Neural progenitor cell (in vitro differentiated cells): ENCODE measurements at regions not wholly inside any gene's neighbourhood (a gene's known extent, or its start where the extent isn't known, plus 50 kb on each side); places are given as distances from the start of the nearest gene placed in this dataset.
"Not testable (repeated sequence)": the region's sequence is repeated elsewhere in the genome, so short reads cannot be mapped to it uniquely, and the experiment has no call there.

Source experiments
- DNase-seq: peaks from one replicate; pipeline ENCODE4 v3.0.0-alpha.2; 2016; ENCODE audit warnings: low spot score
- H2AFZ ChIP-seq: fragments of 200-600 bp; sonication (generic); replicated peaks from 2 replicates; pipeline ENCODE4 v1.6.1; 2016; ENCODE audit warnings: antibody characterized with exemption
- H3F3A ChIP-seq: fragments of 200-600 bp; sonication (generic); 2 replicates; pipeline ENCODE4 v1.6.1; 2016; ENCODE audit warnings: antibody characterized with exemption, low read depth
- H3K27ac ChIP-seq: fragments of 200-600 bp; sonication (generic); 2 replicates; pipeline ENCODE4 v1.5.1; 2016; ENCODE audit warnings: mild to moderate bottlenecking
- H3K27me3 ChIP-seq: fragments of 200-600 bp; sonication (generic); 2 replicates; pipeline ENCODE4 v1.6.1; 2016; ENCODE audit warnings: mild to moderate bottlenecking, moderate library complexity
- H3K36me3 ChIP-seq: fragments of 200-600 bp; sonication (generic); 2 replicates; pipeline ENCODE4 v1.5.1; 2016
- H3K4me1 ChIP-seq: fragments of 200-600 bp; sonication (generic); 2 replicates; pipeline ENCODE4 v1.6.1; 2016; ENCODE audit warnings: mixed run types
- H3K4me2 ChIP-seq: fragments of 200-600 bp; sonication (generic); 2 replicates; pipeline ENCODE4 v1.6.1; 2016
- H3K4me3 ChIP-seq: fragments of 200-600 bp; sonication (generic); 2 replicates; pipeline ENCODE4 v1.5.1; 2016
- H3K79me2 ChIP-seq: fragments of 200-600 bp; sonication (generic); 2 replicates; pipeline ENCODE4 v1.6.1; 2016; ENCODE audit warnings: low read depth
- H3K9ac ChIP-seq: fragments of 200-600 bp; sonication (generic); 2 replicates; pipeline ENCODE4 v1.6.1; 2016
- H3K9me3 ChIP-seq: fragments of 200-600 bp; sonication (generic); 2 replicates; pipeline ENCODE4 v1.5.1; 2016; ENCODE audit warnings: low read depth
- H4K20me1 ChIP-seq: fragments of 200-600 bp; sonication (generic); 2 replicates; pipeline ENCODE4 v1.6.1; 2016; ENCODE audit warnings: low read depth
- H3K27ac Mint-ChIP-seq: 3 replicates; pipeline ENCODE4 v1.8.0; 2021; ENCODE audit warnings: mixed read lengths
- H3K27me3 Mint-ChIP-seq: 2 replicates; pipeline ENCODE4 v1.8.0; 2022; ENCODE audit warnings: low read depth, mild to moderate bottlenecking, inconsistent platforms, moderate library complexity, mixed read lengths; ENCODE audit not compliant: insufficient read depth
- H3K36me3 Mint-ChIP-seq: 3 replicates; pipeline ENCODE4 v1.8.0; 2021; ENCODE audit warnings: mixed read lengths
- H3K4me1 Mint-ChIP-seq: 3 replicates; pipeline ENCODE4 v1.8.0; 2021; ENCODE audit warnings: mixed read lengths
- H3K4me3 Mint-ChIP-seq: 3 replicates; pipeline ENCODE4 v1.8.0; 2021; ENCODE audit warnings: mild to moderate bottlenecking, moderate library complexity, mixed read lengths
- H3K9me3 Mint-ChIP-seq: 3 replicates; pipeline ENCODE4 v1.8.0; 2020; ENCODE audit warnings: mixed read lengths
- CTCF ChIP-seq: fragments of 200-600 bp; sonication (generic); IDR thresholded peaks from 2 replicates; pipeline ENCODE4 v1.5.1; 2017; ENCODE audit warnings: antibody characterized with exemption, mild to moderate bottlenecking
- EZH2 ChIP-seq: fragments of 200-600 bp; sonication (generic); IDR thresholded peaks from 2 replicates; pipeline ENCODE4 v1.6.1; 2017; ENCODE audit warnings: antibody characterized with exemption, mild to moderate bottlenecking, moderate library complexity
- EZH2phosphoT487 ChIP-seq: fragments of 200-600 bp; sonication (generic); IDR thresholded peaks from 2 replicates; pipeline ENCODE4 v1.6.1; 2017; ENCODE audit warnings: antibody characterized with exemption

DNA sequence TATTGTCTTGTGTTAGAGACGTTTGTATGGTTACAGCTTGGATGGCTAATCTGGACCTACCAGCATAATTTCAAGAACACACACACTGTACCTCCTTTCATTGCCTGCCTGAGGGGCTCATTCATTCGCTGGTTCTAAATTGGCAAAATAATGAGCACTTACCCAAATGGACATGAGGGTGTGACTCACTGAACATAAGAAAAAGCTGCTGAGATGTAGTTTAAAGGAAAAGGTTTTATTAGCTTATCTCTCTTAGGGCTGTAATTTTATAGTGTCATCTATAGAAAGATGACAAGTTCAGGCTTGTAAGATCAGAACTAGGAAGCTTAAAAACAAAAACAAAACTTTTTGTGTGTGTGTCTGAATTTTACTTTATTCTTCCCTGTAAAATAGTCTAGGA, 120.7 kb upstream of the WNT7A start:
- Histone ChIP-seq H3K27me3 (no peaks in the 10 kb centered on the region), H3K4me2 (no peak overlapping the region), H3K9ac (no peak overlapping the region), H3K27ac (no peak overlapping the region), H2AFZ (no peak overlapping the region), H3K4me1 (no peaks in the 10 kb centered on the region), H3K79me2 (no peaks in the 10 kb centered on the region), H3F3A (no peaks in the 10 kb centered on the region), H3K4me3 (no peak overlapping the region), H4K20me1 (no peaks in the 10 kb centered on the region), H3K9me3 (no peaks in the 10 kb centered on the region), H3K36me3 (no peaks in the 10 kb centered on the region)
- no peak for DNase-seq
- no peaks in the 10 kb centered on the region for H3K36me3 Mint-ChIP-seq
- no peak overlapping the region for H3K27ac Mint-ChIP-seq
- H3K4me3 Mint-ChIP-seq: no peak overlapping the region
- H3K27me3 Mint-ChIP-seq: peaks cover 3% of the 10 kb centered on the region
- peaks cover 7% of the 10 kb centered on the region for H3K9me3 Mint-ChIP-seq
- H3K4me1 Mint-ChIP-seq: no peaks in the 10 kb centered on the region
- no peak for TF ChIP-seq EZH2phosphoT487
- TF ChIP-seq CTCF: no peak
- no peak for TF ChIP-seq EZH2

DNA sequence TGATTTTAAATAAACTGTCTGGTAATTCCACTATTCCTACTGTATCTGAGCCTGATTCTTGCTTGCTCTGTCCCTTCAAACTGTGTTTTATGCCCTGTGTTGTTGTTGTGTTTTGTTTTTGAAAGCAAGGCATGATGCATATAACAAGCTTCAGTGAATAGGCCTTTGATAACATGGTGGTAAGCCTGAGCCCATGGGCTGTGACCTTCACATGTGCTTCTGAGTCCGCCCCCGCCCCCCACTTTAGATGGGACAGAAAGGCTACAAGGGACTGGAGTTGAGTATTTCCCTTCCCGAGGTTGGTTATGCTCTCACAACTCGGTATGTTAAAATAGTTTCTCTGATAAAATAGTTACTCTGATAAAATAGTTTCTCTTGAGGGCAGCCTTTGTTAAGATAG, 119.0 kb upstream of the WNT7A start:
- Histone ChIP-seq H3K9me3 (no peaks in the 10 kb centered on the region), H3K9ac (no peak overlapping the region), H3K27me3 (no peaks in the 10 kb centered on the region), H3K36me3 (no peaks in the 10 kb centered on the region), H3K79me2 (no peaks in the 10 kb centered on the region), H4K20me1 (no peaks in the 10 kb centered on the region), H3K27ac (no peak overlapping the region), H3K4me2 (no peak overlapping the region), H3K4me3 (no peak overlapping the region), H3K4me1 (no peaks in the 10 kb centered on the region), H2AFZ (no peak overlapping the region), H3F3A (no peaks in the 10 kb centered on the region)
- peaks cover 8% of the 10 kb centered on the region for H3K9me3 Mint-ChIP-seq
- no peaks in the 10 kb centered on the region for H3K36me3 Mint-ChIP-seq
- no peak overlapping the region for H3K27ac Mint-ChIP-seq
- no peak for TF ChIP-seq EZH2phosphoT487
- no peak for TF ChIP-seq CTCF
- TF ChIP-seq EZH2: no peak
- no peak overlapping the region for H3K4me3 Mint-ChIP-seq
- no peak for DNase-seq
- H3K4me1 Mint-ChIP-seq: no peaks in the 10 kb centered on the region
- no peaks in the 10 kb centered on the region for H3K27me3 Mint-ChIP-seq

DNA sequence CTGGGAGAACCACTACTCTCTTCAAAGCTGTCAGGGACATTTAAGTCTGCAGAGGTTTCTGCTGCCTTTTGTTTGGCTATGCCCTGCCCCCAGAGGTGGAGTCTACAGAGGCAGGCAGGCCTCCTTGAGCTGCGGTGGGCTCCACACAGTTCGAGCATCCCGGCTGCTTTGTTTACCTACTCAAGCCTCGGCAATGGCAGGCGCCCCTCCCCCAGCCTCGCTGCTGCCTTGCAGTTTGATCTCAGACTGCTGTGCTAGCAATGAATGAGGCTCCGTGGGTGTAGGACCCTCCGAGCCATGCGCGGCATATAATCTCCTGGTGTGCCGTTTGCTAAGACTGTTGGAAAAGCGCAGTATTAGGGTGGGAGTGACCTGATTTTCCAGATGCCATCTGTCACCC, 115.3 kb upstream of the WNT7A start:
- H3K79me2 ChIP-seq, H3K27me3 ChIP-seq, H3K4me1 Mint-ChIP-seq, H3K4me3 ChIP-seq, DNase-seq, H3K36me3 ChIP-seq, H3K4me1 ChIP-seq, H3K27me3 Mint-ChIP-seq, H4K20me1 ChIP-seq, H3K27ac Mint-ChIP-seq, H3K4me2 ChIP-seq, H3K27ac ChIP-seq, H3K9ac ChIP-seq, H3K9me3 ChIP-seq, H3K4me3 Mint-ChIP-seq, H3F3A ChIP-seq, H3K36me3 Mint-ChIP-seq, H2AFZ ChIP-seq: not testable (repeated sequence)
- H3K9me3 Mint-ChIP-seq: peaks cover 11% of the 10 kb centered on the region

GRCh38 chr3:13988925-13989324, 109.1 kb upstream of the WNT7A start:
- not testable (repeated sequence) for H3K36me3 ChIP-seq, H3K4me1 ChIP-seq, H3K9ac ChIP-seq, H3F3A ChIP-seq, DNase-seq, H2AFZ ChIP-seq, H3K27me3 ChIP-seq, H3K4me3 ChIP-seq, H3K4me3 Mint-ChIP-seq, H3K27ac Mint-ChIP-seq, H4K20me1 ChIP-seq, H3K4me2 ChIP-seq, H3K36me3 Mint-ChIP-seq, H3K27ac ChIP-seq, H3K4me1 Mint-ChIP-seq, H3K79me2 ChIP-seq, H3K9me3 ChIP-seq, H3K27me3 Mint-ChIP-seq
- peaks cover 12% of the 10 kb centered on the region for H3K9me3 Mint-ChIP-seq
